AG04450 (cell line): ENCODE measurements at regions not wholly inside any gene's neighbourhood (a gene's known extent, or its start where the extent isn't known, plus 50 kb on each side); places are given as distances from the start of the nearest gene placed in this dataset.

Experiments
- CTCF ChIA-PET: fragments of 300-600, 350-600 bp; formaldehyde crosslinking; extraction: SDS; loops from one replicate; lab custom pipeline; 2022; ENCODE audit warnings: antibody characterized with exemption, inconsistent platforms; lab: Charles Lee
- POLR2A ChIA-PET: fragments of 350-600 bp; formaldehyde crosslinking; extraction: SDS; loops from one replicate; lab custom pipeline; 2021; ENCODE audit warnings: antibody characterized with exemption, inconsistent platforms; lab: Yijun Ruan, JAX
- DNase-seq: peaks from one replicate; pipeline ENCODE4 v3.0.0-alpha.2; 2011; ENCODE audit warnings: low read depth, low spot score
- H3K27ac ChIP-seq: one replicate; pipeline ENCODE4 v1.5.1; 2012; ENCODE audit warnings: low read depth, low read length, control low read depth
- H3K27me3 ChIP-seq: one replicate; pipeline ENCODE4 v1.6.0; 2012; ENCODE audit warnings: low read length; ENCODE audit not compliant: control insufficient read depth, insufficient read depth
- H3K4me3 ChIP-seq: 2 replicates; pipeline ENCODE4 v1.5.1; 2011; ENCODE audit warnings: mild to moderate bottlenecking, low read depth, low read length, control low read depth
- H3K9me3 ChIP-seq: 2 replicates; pipeline ENCODE4 v1.5.1; 2012; ENCODE audit warnings: low read length; ENCODE audit not compliant: control insufficient read depth, insufficient read depth
- TF ChIP-seq, protein P1 (sequence below): IDR thresholded peaks from 2 replicates; pipeline ENCODE4 v1.5.1; 2011; ENCODE audit warnings: low read depth, low read length, control low read depth, inconsistent platforms

DNA sequence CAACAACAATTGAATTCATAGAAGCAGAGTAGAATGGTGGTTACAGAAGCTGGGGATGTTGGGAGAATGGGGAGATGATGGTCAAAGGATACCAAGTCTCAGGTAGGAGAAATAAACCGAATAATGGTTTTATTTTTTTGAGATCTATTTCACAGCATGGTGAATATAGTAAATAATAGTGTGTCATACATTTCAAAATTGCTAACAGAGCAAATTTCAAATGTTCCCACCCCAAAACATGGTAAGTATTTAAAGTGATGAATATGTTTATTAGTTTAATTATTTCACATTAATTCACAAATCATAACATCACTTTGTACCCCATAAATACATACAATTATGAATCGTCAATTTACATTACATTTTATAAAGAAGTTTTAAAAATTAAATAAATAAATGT lies 72.7 kb upstream of the ATG10 start:
- H3K4me3 ChIP-seq = no peak overlapping the region
- CTCF ChIA-PET = no interaction called here
- H3K27ac ChIP-seq = no peak overlapping the region
- DNase-seq = no peak
- peaks cover 3% of the 10 kb centered on the region; the same call in 1 of the 2 replicates for H3K9me3 ChIP-seq
- TF ChIP-seq, protein P1, sequence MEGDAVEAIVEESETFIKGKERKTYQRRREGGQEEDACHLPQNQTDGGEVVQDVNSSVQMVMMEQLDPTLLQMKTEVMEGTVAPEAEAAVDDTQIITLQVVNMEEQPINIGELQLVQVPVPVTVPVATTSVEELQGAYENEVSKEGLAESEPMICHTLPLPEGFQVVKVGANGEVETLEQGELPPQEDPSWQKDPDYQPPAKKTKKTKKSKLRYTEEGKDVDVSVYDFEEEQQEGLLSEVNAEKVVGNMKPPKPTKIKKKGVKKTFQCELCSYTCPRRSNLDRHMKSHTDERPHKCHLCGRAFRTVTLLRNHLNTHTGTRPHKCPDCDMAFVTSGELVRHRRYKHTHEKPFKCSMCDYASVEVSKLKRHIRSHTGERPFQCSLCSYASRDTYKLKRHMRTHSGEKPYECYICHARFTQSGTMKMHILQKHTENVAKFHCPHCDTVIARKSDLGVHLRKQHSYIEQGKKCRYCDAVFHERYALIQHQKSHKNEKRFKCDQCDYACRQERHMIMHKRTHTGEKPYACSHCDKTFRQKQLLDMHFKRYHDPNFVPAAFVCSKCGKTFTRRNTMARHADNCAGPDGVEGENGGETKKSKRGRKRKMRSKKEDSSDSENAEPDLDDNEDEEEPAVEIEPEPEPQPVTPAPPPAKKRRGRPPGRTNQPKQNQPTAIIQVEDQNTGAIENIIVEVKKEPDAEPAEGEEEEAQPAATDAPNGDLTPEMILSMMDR = no peak
- POLR2A ChIA-PET = no interaction called here
- H3K27me3 ChIP-seq = no peaks in the 10 kb centered on the region

DNA sequence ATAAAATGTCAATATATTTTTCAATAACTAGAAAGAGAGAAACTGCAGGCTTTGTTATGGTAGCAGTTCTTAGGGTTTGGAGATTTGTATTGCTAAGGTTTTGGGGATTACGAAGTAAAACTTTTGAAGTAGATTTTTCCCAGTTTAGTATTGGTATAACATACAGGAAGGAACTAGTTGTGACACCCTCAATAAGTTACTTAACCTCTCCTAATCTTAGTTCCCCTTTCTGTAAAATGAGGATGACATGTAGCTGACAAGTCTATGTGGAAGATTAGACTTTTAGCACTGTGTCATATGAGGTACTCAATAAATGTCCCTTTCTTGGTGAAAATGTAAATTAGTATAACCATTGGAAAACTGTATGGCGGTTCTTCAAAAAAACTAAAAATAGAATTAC lies 73.4 kb upstream of the ATG10 start:
- TF ChIP-seq, protein P1 = no peak
- POLR2A ChIA-PET = no interaction called here
- no peak overlapping the region for H3K27ac ChIP-seq
- H3K27me3 ChIP-seq = no peaks in the 10 kb centered on the region
- DNase-seq = no peak
- H3K9me3 ChIP-seq = peaks cover 3% of the 10 kb centered on the region; the same call in 1 of the 2 replicates
- H3K4me3 ChIP-seq = no peak overlapping the region
- CTCF ChIA-PET = no interaction called here

DNA sequence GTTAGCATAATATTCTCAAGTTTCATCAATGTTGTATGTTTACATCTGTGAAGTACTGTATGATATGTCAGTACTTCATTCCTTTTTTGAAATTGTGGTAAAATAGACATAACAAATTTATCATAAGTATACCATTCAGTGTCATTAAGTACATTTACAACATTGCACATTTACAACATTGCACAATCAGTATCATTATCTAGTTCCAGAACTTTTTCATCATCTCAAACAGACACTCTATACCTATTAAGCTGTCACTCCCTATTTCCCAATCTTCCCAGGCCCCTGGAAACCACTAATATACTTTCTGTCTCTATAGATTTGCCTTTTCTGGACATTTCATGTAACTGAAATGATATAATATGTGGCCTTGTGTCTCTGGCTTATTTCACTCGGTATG lies 75.1 kb upstream of the ATG10 start:
- Histone ChIP-seq H3K27me3 (no peaks in the 10 kb centered on the region), H3K27ac (no peak overlapping the region), H3K9me3 (peaks cover 3% of the 10 kb centered on the region; the same call in 1 of the 2 replicates), H3K4me3 (no peak overlapping the region)
- DNase-seq = no peak
- CTCF ChIA-PET = no interaction called here
- TF ChIP-seq, protein P1 = no peak
- POLR2A ChIA-PET = no interaction called here

DNA sequence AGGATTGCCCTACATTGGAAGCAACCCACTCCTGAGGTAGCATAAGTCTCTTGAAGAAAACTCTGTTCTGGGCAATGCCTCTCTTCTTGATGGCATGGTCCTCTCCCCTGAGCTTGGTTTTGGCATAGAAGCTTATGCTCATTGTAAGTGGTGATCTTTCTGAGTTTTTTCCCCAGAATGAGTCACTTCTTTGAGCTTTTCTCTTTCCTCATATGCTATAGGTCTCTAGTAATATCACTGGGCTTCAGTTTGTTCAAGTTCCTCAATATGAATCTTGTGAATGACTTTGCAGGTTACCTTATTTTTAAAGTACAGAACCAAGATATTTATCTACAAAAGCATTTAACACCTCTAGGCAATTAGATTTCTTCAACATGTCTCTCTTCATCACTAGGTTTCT lies 76.5 kb upstream of the ATG10 start:
- TF ChIP-seq, protein P1 = no peak
- CTCF ChIA-PET = no interaction called here
- no peak overlapping the region for H3K4me3 ChIP-seq
- H3K27me3 ChIP-seq = no peaks in the 10 kb centered on the region
- POLR2A ChIA-PET = no interaction called here
- no peak for DNase-seq
- H3K9me3 ChIP-seq = peaks cover 4% of the 10 kb centered on the region
- no peak overlapping the region for H3K27ac ChIP-seq

DNA sequence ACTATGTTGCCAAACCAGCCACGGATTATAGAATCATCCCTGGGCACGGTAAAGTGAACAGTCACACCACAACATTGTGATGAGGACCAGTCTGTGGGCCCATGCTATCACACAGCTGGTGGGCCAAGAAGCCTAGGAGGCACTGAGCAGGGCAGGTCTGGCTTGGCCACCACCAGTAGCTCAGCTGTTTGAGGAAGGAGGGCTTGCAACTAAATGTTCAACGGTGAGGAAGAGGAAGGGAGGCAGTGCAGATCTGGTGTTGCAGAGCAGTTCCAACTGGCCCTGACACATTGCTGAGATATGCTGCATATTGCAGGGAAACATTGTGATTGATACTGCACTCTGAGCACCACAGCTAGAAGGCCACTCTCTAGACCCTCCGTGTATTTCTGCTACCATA lies 77.9 kb upstream of the ATG10 start:
- ChIA-PET POLR2A (no interaction called here), CTCF (no interaction called here)
- Histone ChIP-seq H3K27me3 (no peaks in the 10 kb centered on the region), H3K27ac (no peak overlapping the region), H3K4me3 (no peak overlapping the region), H3K9me3 (peaks cover 4% of the 10 kb centered on the region)
- TF ChIP-seq, protein P1 = no peak
- DNase-seq = no peak
